ENCODE measurements at regions not wholly inside any gene's neighbourhood (a gene's known extent, or its start where the extent isn't known, plus 50 kb on each side); places are given as distances from the start of the nearest gene placed in this dataset.

DNA sequence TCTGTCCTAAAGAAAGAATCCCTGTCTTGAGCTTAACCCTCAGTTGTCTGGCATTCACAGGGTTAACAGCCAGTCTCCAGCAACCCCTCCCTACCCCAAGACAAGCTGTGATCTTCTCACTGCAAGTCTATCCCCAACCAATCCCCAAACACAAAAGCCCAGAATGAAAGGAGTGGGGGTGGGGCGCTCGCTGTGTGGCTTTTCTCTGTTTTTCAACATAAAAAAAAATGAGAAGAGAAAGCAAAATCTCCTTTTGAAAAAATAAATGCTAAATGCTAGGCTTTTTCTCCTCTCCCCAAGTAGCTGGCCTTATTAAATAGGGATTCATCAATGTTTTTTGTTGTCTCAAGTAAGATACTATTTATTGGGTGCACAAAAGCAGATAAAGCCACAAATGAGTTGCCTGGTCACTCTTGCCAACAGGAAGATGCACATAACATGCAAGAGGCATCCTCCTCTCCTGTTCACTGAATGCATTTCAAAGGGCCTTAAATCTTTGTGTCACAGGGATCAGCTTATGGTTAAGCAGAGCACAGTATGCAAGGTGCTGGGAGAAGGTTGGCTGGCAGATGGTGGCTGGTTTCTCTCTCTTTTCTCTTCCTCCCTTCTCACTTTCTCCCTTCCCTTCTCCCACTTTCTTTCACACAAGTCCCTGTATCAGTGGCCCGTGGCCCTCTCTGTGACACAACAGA is 225.6 kb downstream of the CMPK2 start:
- H3K4me3 ChIP-seq (replicated peaks in 1 of 3; ENCODE audit: insufficient read depth in 1 of 3, low read depth in 2 of 3, low read length in 3 of 3): no peak overlapping the region
- no peak overlapping the region for H2AFZ ChIP-seq (ENCODE audit: low read length)
- ChIA-PET POLR2A (no interaction called here), CTCF (ENCODE audit: low intra/inter-chr PET ratio, low total read pairs) (no interaction called here)
- in situ Hi-C loops (cut with HindIII; ENCODE audit: extremely low pct_ligation_motif_present, low pct_unique_long_range_greater_than_20kb): no loop called here
- H3K9ac ChIP-seq (ENCODE audit: insufficient read depth, low read depth, low read length): no peak overlapping the region
- DNase-seq (ENCODE audit: low spot score): no peak
- no peaks in the 10 kb centered on the region for H3K9me3 ChIP-seq (ENCODE audit: low read length)
- no peaks in the 10 kb centered on the region for H3K79me2 ChIP-seq (ENCODE audit: insufficient read depth, low read length)
- no peak overlapping the region for H3K27ac ChIP-seq (ENCODE audit: extremely low read length, insufficient read depth, low read length)
- TF ChIP-seq ZMYM2 (CRISPR knock-in tag; IDR thresholded peaks at IDR 0.05) (no peak), ZNF33A (CRISPR knock-in tag; IDR thresholded peaks at IDR 0.05; ENCODE audit: borderline replicate concordance) (no peak), RORA (CRISPR knock-in tag; IDR thresholded peaks at IDR 0.05) (no peak), HDAC1 (CRISPR knock-in tag; IDR thresholded peaks at IDR 0.05) (no peak), TBP (CRISPR knock-in tag; IDR thresholded peaks at IDR 0.05) (no peak), ZNF614 (CRISPR knock-in tag; IDR thresholded peaks at IDR 0.05; ENCODE audit: borderline replicate concordance) (no peak), RNF2 (conservative IDR thresholded peaks at IDR 0.05; ENCODE audit: low read depth) (no peak), ATRX (CRISPR knock-in tag; IDR thresholded peaks at IDR 0.05; ENCODE audit: borderline replicate concordance) (no peak), ZNF766 (CRISPR knock-in tag; IDR thresholded peaks at IDR 0.05; ENCODE audit: borderline replicate concordance) (no peak), SRSF9 (IDR thresholded peaks at IDR 0.05; ENCODE audit: borderline replicate concordance, insufficient read depth, low read depth, low read length, poor library complexity, severe bottlenecking) (no peak), NONO (IDR thresholded peaks at IDR 0.05) (no peak), NONO (CRISPR knock-in tag; conservative IDR thresholded peaks at IDR 0.05) (no peak), RCOR2 (CRISPR knock-in tag; IDR thresholded peaks at IDR 0.05) (no peak), ZNF274 (CRISPR knock-in tag; IDR thresholded peaks at IDR 0.05) (no peak), RAD51 (IDR thresholded peaks at IDR 0.05; ENCODE audit: borderline replicate concordance) (no peak)
- TF ChIP-seq, protein P1, sequence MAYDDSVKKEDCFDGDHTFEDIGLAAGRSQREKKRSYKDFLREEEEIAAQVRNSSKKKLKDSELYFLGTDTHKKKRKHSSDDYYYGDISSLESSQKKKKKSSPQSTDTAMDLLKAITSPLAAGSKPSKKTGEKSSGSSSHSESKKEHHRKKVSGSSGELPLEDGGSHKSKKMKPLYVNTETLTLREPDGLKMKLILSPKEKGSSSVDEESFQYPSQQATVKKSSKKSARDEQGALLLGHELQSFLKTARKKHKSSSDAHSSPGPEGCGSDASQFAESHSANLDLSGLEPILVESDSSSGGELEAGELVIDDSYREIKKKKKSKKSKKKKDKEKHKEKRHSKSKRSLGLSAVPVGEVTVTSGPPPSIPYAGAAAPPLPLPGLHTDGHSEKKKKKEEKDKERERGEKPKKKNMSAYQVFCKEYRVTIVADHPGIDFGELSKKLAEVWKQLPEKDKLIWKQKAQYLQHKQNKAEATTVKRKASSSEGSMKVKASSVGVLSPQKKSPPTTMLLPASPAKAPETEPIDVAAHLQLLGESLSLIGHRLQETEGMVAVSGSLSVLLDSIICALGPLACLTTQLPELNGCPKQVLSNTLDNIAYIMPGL (CRISPR knock-in tag; IDR thresholded peaks at IDR 0.05; ENCODE audit: borderline replicate concordance in 1 of 2, low read depth in 1 of 2): no peak
- TF ChIP-seq, protein P2, sequence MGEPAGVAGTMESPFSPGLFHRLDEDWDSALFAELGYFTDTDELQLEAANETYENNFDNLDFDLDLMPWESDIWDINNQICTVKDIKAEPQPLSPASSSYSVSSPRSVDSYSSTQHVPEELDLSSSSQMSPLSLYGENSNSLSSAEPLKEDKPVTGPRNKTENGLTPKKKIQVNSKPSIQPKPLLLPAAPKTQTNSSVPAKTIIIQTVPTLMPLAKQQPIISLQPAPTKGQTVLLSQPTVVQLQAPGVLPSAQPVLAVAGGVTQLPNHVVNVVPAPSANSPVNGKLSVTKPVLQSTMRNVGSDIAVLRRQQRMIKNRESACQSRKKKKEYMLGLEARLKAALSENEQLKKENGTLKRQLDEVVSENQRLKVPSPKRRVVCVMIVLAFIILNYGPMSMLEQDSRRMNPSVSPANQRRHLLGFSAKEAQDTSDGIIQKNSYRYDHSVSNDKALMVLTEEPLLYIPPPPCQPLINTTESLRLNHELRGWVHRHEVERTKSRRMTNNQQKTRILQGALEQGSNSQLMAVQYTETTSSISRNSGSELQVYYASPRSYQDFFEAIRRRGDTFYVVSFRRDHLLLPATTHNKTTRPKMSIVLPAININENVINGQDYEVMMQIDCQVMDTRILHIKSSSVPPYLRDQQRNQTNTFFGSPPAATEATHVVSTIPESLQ (CRISPR knock-in tag; conservative IDR thresholded peaks at IDR 0.05): no peak
- TF ChIP-seq, protein P3, sequence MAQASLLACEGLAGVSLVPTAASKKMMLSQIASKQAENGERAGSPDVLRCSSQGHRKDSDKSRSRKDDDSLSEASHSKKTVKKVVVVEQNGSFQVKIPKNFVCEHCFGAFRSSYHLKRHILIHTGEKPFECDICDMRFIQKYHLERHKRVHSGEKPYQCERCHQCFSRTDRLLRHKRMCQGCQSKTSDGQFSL (CRISPR knock-in tag; IDR thresholded peaks at IDR 0.05): no peak
- TF ChIP-seq, protein P4, sequence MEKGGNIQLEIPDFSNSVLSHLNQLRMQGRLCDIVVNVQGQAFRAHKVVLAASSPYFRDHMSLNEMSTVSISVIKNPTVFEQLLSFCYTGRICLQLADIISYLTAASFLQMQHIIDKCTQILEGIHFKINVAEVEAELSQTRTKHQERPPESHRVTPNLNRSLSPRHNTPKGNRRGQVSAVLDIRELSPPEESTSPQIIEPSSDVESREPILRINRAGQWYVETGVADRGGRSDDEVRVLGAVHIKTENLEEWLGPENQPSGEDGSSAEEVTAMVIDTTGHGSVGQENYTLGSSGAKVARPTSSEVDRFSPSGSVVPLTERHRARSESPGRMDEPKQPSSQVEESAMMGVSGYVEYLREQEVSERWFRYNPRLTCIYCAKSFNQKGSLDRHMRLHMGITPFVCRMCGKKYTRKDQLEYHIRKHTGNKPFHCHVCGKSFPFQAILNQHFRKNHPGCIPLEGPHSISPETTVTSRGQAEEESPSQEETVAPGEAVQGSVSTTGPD (CRISPR knock-in tag; IDR thresholded peaks at IDR 0.05): no peak
- no peak for ATAC-seq
- no peaks in the 10 kb centered on the region for H3K36me3 ChIP-seq (replicated peaks in 1 of 2; ENCODE audit: control insufficient read depth in 1 of 2, insufficient read depth in 2 of 2, low read length in 2 of 2)
- H3K27me3 ChIP-seq (ENCODE audit: control insufficient read depth in 1 of 2, insufficient read depth in 2 of 2, low read length in 2 of 2): no peaks in the 10 kb centered on the region
- intact Hi-C loops (cut with micrococcal nuclease; ENCODE audit: unreplicated experiment): no loop called here
- 7% methylated on average over 3 of the region's 3 CpGs for WGBS (ENCODE audit: low lambda C conversion rate)
- FAIRE-seq: no peak
- H3K4me2 ChIP-seq (ENCODE audit: low read depth, low read length): no peak overlapping the region
- no peaks in the 10 kb centered on the region for H4K20me1 ChIP-seq (ENCODE audit: insufficient read depth, low read length)
- no TSS peak for BruUV-seq (replicated peaks)
- no peaks in the 10 kb centered on the region for H3K4me1 ChIP-seq (ENCODE audit: insufficient read depth, low read length)

Measured in HepG2 (cell line).